ENCODE measurements at regions not wholly inside any gene's neighbourhood (a gene's known extent, or its start where the extent isn't known, plus 50 kb on each side); places are given as distances from the start of the nearest gene placed in this dataset.
"Not testable (repeated sequence)": the region's sequence is repeated elsewhere in the genome, so short reads cannot be mapped to it uniquely, and the experiment has no call there.

- not testable (repeated sequence) for DNase-seq (ENCODE audit: low read depth in 2 of 2)
These were observed 80.2 kb upstream of the NEK6 start for GRCh38 chr9:124177522-124177921.

- no peak for DNase-seq (ENCODE audit: low read depth in 2 of 2)
These were observed 78.3 kb upstream of the NEK6 start for GRCh38 chr9:124179196-124180071.

DNA sequence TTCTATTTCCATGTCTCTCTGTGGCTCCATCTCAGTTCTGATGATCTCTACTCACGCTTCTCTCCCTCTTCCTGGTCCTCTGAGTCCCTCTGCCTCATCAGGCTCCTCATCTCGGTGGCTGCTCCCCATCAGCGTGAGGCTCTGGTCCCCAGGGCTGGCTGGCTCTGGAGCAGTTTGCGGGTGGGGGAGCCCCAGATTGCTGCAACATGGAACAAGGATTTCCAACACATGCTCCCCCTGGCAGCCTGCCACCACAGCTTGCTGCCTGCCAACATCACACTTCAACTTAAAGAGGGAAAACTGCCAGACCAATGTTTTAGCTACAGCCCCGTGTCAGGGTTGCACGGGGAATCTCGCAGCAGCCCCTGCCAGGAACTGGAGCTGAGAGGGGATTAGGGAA is 77.2 kb upstream of the NEK6 start:
- no peak for DNase-seq (ENCODE audit: low read depth in 2 of 2)

DNA sequence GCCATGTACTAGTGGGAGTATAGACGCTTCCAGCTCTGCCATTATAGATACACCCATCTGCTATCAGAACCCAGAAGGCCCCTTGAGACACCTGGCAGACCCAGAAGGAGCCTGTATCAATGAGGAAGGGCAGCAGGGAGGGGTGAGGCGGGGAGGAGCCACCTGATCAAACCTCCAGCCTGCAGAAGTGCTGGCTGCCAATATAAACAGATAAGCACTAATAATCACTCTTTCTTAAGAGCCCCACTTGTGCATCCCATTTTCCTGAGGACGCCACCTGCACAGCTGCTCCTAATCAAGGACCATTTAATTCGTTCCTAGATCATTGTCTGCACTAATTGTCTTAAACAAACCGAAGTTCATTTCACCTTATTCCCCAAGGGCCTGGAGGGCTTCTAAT is 75.0 kb upstream of the NEK6 start:
- no peak for DNase-seq (ENCODE audit: low read depth in 2 of 2)

- no peak for DNase-seq (ENCODE audit: low read depth in 2 of 2)
These were observed 74.0 kb upstream of the NEK6 start for GRCh38 chr9:124183772-124184171.

DNA sequence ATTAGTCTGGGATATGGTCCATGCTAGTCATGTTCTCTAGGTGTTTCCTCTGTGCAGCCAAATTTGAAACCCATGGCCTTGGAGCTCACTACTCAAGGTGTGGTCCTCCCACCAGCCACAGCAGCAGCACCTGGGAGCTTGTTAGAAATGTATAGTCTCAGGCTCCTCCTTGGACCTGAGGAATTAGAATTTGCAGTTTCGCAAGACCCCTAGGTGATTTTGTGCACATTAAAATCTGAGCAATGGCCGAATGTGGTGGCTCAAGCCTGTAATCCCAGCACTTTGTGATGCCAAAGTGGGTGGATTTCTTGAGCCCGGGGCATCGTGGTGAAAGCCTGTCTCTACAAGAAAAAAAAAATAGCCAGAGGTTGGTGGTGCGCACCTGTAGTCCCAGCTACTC is 72.3 kb upstream of the NEK6 start:
- DNase-seq (ENCODE audit: low read depth in 2 of 2), result no peak

DNA sequence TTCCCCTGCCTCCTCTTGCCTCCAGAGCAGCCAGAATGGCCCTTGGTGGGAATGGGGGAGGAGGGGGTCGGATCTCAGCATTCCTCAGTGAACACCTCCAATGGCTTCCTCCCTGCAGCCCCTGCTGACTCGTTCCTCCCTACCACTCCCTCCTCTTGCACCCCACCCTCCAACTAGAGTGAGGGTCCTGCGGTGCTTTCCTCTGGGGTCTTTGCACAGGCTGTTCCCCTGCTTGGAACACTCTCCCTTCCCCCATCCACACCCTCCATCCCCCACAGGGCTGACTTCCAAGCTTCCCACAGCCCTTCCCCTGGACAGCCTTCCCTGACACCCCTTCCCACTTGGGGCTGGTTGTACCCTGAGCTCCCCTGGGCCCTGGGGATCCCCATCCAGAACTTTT is 70.4 kb upstream of the NEK6 start:
- no peak for DNase-seq (ENCODE audit: low read depth in 2 of 2)

- no peak for DNase-seq (ENCODE audit: low read depth in 2 of 2)
These were observed 69.2 kb upstream of the NEK6 start for GRCh38 chr9:124188331-124189110.

- DNase-seq (ENCODE audit: low read depth in 2 of 2), result no peak
These were observed 67.0 kb upstream of the NEK6 start for GRCh38 chr9:124190761-124191160.

DNA sequence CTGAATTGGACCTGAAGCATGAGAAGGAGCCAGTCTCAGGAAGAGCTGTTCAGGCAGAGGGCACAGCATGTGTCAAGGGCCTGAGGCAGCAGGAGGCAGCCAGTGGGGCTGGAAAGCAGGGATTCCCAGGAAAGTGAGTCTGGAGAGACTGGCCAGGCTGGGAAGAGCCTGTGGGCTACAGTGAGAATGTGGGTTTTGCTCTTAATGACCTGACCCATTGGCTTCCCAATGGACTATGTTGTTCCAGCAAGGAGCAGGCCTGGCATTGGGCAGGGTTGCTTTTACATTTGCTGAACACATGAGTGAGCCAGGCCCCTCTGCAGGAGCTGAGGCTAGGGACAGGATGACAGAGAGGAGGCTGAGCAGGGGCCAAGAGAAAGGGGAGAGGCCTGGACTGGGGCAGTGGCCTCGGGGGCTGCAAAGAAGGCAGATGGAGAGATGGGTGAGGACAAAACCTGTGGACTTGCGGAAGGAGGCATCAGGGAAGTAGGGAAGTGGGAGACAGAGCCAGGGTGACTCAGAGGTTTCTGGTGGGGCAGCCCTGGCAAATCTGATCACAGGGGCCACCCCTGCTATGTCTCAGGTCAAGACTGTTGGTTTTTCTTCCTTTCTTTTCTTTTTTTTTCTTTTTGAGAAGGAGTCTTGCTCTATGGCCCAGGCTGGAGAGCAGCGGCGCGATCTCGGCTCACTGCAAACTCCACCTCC is 65.9 kb upstream of the NEK6 start:
- DNase-seq (ENCODE audit: low read depth in 2 of 2), result no peak

GRCh38 chr9:124196814-124197176 is 61.0 kb upstream of the NEK6 start:
- DNase-seq (ENCODE audit: low read depth in 2 of 2), result no peak

GRCh38 chr9:124197177-124198095 is 60.3 kb upstream of the NEK6 start:
- no peak for DNase-seq (ENCODE audit: low read depth in 2 of 2)

DNA sequence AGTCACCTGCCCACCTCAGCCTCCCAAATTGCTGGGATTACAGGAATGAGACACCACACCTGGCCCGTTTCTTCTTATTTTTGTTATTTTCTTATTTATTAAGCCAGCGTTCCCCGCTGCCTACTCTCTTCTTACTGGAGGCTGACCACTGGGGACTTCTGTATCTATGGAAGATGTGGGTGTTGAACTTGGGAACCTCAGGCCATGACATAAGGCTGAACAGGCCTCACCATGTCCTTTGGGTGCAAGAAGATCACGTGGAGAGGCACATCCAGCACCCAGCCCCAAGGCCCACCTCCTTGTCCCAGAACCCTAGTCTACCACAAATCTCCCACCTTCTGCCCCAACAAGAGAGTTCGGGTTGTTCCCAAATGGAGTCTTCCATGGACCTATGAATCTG is 59.4 kb upstream of the NEK6 start:
- no peak for DNase-seq (ENCODE audit: low read depth in 2 of 2)

DNA sequence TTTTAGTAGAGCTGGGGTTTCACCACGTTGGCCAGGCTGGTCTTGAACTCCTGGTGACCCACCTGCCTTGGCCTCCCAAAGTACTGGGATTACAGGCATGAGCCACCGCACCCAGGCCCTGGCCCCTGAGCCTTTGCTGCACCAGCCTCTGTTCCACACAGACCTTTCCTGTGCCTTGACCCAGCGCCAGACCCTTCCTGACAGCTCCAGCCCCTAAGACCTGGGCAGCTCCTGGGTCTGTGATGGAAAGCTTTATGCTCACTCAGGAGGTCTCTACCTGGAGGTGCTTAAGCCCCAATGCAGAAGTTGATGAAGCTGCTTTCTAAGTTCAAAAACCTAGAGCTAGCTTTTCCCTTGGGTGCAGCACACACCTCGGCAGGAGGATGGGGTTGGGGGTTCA is 58.8 kb upstream of the NEK6 start:
- DNase-seq (ENCODE audit: low read depth in 2 of 2), result no peak

GRCh38 chr9:124199474-124199873 is 58.3 kb upstream of the NEK6 start:
- no peak for DNase-seq (ENCODE audit: low read depth in 2 of 2)

DNA sequence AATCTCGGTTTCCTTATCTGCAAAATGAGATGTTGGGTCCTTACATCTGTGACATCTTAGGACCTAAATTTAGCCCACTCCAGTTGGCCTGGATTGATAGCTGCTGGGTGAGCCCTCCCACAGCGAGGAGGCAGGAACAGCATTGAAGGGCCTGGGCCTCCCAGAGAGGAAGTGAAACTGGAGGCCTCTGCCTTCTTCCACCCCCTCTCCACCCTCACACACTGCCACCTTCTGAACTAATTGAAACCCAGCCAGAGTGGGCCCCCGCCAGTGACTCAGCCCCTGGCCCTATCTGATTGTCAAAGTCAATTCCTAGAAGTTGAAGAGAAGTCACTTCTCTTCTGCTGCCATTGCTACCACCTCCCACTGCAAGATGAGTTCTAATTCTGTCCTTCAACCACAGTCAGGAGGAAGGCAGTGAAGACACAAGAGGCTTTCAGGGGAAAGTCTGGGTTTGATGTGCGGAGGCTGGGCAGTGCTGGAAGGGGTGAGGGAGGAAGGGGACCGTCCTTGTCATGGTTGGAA is 55.2 kb upstream of the NEK6 start:
- peak; percentile 71 to 81 for DNase-seq (ENCODE audit: low read depth in 2 of 2)

DNA sequence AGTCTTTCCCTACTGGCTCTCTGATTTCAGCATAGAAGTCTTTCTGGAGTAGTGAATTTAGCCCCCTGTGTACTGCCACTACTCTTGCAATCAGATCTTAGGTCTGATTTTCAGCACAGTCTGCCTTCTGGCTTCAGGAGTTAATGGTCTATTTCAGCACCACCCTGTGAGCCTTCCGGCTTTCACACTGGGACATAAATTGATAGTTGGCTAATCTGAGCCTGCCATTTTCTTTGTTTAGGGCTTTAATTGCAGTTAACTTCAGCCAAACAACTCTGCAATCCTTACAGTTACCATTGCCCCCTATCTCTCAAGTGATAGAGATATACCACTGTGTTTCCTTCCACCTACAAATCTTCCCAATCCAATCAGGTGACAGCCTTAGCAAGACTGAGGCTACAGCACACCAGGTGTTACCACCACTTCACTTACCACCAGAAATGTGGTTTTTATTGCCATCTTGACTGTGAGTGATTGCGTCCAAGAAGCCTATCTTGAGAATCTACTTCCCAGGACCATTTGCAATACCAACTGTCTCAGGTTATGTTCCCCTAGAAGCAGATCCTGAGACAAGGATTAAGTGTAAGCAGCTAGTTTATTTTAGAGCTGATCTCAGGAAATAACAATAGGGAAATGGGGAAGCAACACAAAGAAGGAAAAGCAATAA is 51.9 kb upstream of the NEK6 start:
- DNase-seq (ENCODE audit: low read depth in 2 of 2), result no peak

DNA sequence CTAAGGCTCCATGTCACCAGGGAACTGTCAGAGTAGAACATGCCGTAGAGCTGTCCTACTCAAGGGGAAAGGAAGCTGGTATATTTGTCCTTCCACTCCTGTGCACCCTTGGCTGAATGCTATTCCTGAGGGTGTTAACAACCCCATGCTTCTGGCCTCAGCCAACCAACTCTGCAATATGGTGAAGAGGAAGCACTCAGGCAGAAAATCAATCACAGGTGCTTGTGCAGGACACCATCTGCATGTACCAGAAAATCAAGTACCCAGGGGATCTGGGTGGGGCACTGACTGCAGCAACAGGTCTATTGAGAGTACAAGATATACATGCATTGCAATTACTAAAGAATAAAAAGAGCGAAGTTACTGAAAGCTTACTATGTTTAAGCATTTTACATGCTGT is 51.4 kb upstream of the NEK6 start:
- DNase-seq (ENCODE audit: low read depth in 2 of 2), result no peak
